Osteocyte (in vitro differentiated cells): ENCODE measurements at regions not wholly inside any gene's neighbourhood (a gene's known extent, or its start where the extent isn't known, plus 50 kb on each side); places are given as distances from the start of the nearest gene placed in this dataset.

ENCODE experiments used
- DNase-seq: peaks from one replicate; pipeline ENCODE4 v3.0.0; 2021; ENCODE audit warnings: mixed read lengths; ENCODE audit not compliant: unreplicated experiment; ENCODE audit errors: extremely low spot score
- H3K27ac Mint-ChIP-seq: one replicate; pipeline ENCODE4 v1.8.0; 2021; ENCODE audit warnings: mild to moderate bottlenecking, mixed read lengths; ENCODE audit not compliant: unreplicated experiment
- H3K27me3 Mint-ChIP-seq: one replicate; pipeline ENCODE4 v1.8.0; 2021; ENCODE audit warnings: mixed read lengths; ENCODE audit not compliant: unreplicated experiment
- H3K36me3 Mint-ChIP-seq: one replicate; pipeline ENCODE4 v1.8.0; 2021; ENCODE audit warnings: mixed read lengths; ENCODE audit not compliant: unreplicated experiment
- H3K4me1 Mint-ChIP-seq: one replicate; pipeline ENCODE4 v1.8.0; 2021; ENCODE audit warnings: mixed read lengths; ENCODE audit not compliant: unreplicated experiment
- H3K4me3 Mint-ChIP-seq: one replicate; pipeline ENCODE4 v1.8.0; 2021; ENCODE audit warnings: mild to moderate bottlenecking, moderate library complexity, mixed read lengths; ENCODE audit not compliant: unreplicated experiment
- H3K9me3 Mint-ChIP-seq: one replicate; pipeline ENCODE4 v1.8.0; 2021; ENCODE audit warnings: mixed read lengths; ENCODE audit not compliant: unreplicated experiment
- CTCF ChIP-seq: fragments of 200-600 bp; sonication (generic); IDR thresholded peaks from 2 replicates; pipeline ENCODE4 v1.5.0; 2021; ENCODE audit warnings: antibody characterized with exemption, mild to moderate bottlenecking, moderate library complexity

- H3K27me3 Mint-ChIP-seq, result no peaks in the 10 kb centered on the region
- H3K27ac Mint-ChIP-seq, result no peak overlapping the region
- peaks cover 5% of the 10 kb centered on the region for H3K9me3 Mint-ChIP-seq
- H3K4me3 Mint-ChIP-seq, result no peak overlapping the region
- TF ChIP-seq CTCF, result no peak
- no peaks in the 10 kb centered on the region for H3K4me1 Mint-ChIP-seq
- no peaks in the 10 kb centered on the region for H3K36me3 Mint-ChIP-seq
- DNase-seq, result no peak
Observed at GRCh38 chr4:173958445-173958844, 325.0 kb downstream of the FBXO8 start.

- Mint-ChIP-seq H3K27ac (no peak overlapping the region), H3K36me3 (no peaks in the 10 kb centered on the region), H3K4me1 (no peaks in the 10 kb centered on the region), H3K4me3 (no peak overlapping the region), H3K27me3 (peaks cover 4% of the 10 kb centered on the region), H3K9me3 (no peaks in the 10 kb centered on the region)
- DNase-seq, result no peak
- no peak for TF ChIP-seq CTCF
Observed at GRCh38 chr4:173943547-173943946, 339.9 kb downstream of the FBXO8 start.

GRCh38 chr4:173940146-173940545, 343.3 kb downstream of the FBXO8 start:
- DNase-seq, result no peak
- Mint-ChIP-seq H3K4me3 (no peak overlapping the region), H3K4me1 (no peaks in the 10 kb centered on the region), H3K27me3 (peaks cover 7% of the 10 kb centered on the region), H3K27ac (no peak overlapping the region), H3K36me3 (no peaks in the 10 kb centered on the region), H3K9me3 (no peaks in the 10 kb centered on the region)
- TF ChIP-seq CTCF, result no peak

GRCh38 chr4:173937631-173938270, 345.7 kb downstream of the FBXO8 start:
- H3K27ac Mint-ChIP-seq, result no peak overlapping the region
- peaks cover 7% of the 10 kb centered on the region for H3K27me3 Mint-ChIP-seq
- no peaks in the 10 kb centered on the region for H3K4me1 Mint-ChIP-seq
- no peak for TF ChIP-seq CTCF
- no peaks in the 10 kb centered on the region for H3K9me3 Mint-ChIP-seq
- H3K36me3 Mint-ChIP-seq, result no peaks in the 10 kb centered on the region
- H3K4me3 Mint-ChIP-seq, result no peak overlapping the region
- no peak for DNase-seq

- Mint-ChIP-seq H3K27ac (no peak overlapping the region), H3K9me3 (no peaks in the 10 kb centered on the region), H3K4me3 (no peak overlapping the region), H3K36me3 (no peaks in the 10 kb centered on the region), H3K27me3 (peaks cover 4% of the 10 kb centered on the region), H3K4me1 (no peaks in the 10 kb centered on the region)
- TF ChIP-seq CTCF, result no peak
- no peak for DNase-seq
Observed at GRCh38 chr4:173936861-173937260, 346.6 kb downstream of the FBXO8 start.
